ENCODE measurements at regions not wholly inside any gene's neighbourhood (a gene's known extent, or its start where the extent isn't known, plus 50 kb on each side); places are given as distances from the start of the nearest gene placed in this dataset.

- no peak overlapping the region for H3K27ac Mint-ChIP-seq
- peaks cover 39% of the 10 kb centered on the region for H3K4me1 Mint-ChIP-seq
- H3K9me3 Mint-ChIP-seq = no peaks in the 10 kb centered on the region
- no peak overlapping the region for H3K4me3 Mint-ChIP-seq
- no peak for DNase-seq
- H3K27me3 Mint-ChIP-seq (ENCODE audit: low read depth, poor library complexity) = peaks cover 2% of the 10 kb centered on the region
- TF ChIP-seq, protein P1, sequence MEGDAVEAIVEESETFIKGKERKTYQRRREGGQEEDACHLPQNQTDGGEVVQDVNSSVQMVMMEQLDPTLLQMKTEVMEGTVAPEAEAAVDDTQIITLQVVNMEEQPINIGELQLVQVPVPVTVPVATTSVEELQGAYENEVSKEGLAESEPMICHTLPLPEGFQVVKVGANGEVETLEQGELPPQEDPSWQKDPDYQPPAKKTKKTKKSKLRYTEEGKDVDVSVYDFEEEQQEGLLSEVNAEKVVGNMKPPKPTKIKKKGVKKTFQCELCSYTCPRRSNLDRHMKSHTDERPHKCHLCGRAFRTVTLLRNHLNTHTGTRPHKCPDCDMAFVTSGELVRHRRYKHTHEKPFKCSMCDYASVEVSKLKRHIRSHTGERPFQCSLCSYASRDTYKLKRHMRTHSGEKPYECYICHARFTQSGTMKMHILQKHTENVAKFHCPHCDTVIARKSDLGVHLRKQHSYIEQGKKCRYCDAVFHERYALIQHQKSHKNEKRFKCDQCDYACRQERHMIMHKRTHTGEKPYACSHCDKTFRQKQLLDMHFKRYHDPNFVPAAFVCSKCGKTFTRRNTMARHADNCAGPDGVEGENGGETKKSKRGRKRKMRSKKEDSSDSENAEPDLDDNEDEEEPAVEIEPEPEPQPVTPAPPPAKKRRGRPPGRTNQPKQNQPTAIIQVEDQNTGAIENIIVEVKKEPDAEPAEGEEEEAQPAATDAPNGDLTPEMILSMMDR (IDR thresholded peaks at IDR 0.05) = no peak
- peaks cover 40% of the 10 kb centered on the region for H3K36me3 Mint-ChIP-seq (ENCODE audit: low read depth)
Observed at GRCh38 chr9:110143950-110144545, 63.9 kb downstream of the C9orf152 start.

DNA sequence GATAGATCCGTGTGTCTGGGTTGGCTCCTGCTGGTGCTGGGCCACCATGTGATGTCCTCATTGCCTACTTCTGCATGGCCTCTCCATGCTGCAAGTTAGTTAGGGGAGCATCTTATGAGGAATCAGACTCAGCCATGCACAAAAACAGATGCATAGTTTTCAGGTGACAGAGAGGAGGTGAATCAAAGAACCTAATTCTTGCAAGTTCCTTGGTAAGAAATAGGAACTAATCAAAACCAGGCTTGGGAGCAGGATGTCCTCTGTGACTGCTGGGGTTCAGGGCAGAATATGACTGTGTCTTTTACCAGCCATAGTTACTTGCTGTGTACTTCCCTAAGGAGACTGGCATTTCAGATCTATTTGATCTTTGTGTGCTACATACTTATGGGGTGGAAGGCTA is 61.6 kb downstream of the C9orf152 start:
- DNase-seq = no peak
- H3K4me1 Mint-ChIP-seq = peaks cover 44% of the 10 kb centered on the region
- no peak overlapping the region for H3K4me3 Mint-ChIP-seq
- TF ChIP-seq, protein P1 (IDR thresholded peaks at IDR 0.05) = no peak
- H3K9me3 Mint-ChIP-seq = peaks cover 15% of the 10 kb centered on the region
- no peaks in the 10 kb centered on the region for H3K27me3 Mint-ChIP-seq (ENCODE audit: low read depth, poor library complexity)
- H3K27ac Mint-ChIP-seq = no peak overlapping the region
- H3K36me3 Mint-ChIP-seq (ENCODE audit: low read depth) = peaks cover 40% of the 10 kb centered on the region

- Mint-ChIP-seq H3K4me1 (peaks cover 35% of the 10 kb centered on the region), H3K27me3 (ENCODE audit: low read depth, poor library complexity) (no peaks in the 10 kb centered on the region), H3K36me3 (ENCODE audit: low read depth) (peaks cover 39% of the 10 kb centered on the region), H3K4me3 (no peak overlapping the region), H3K27ac (no peak overlapping the region), H3K9me3 (peaks cover 15% of the 10 kb centered on the region)
- DNase-seq = no peak
- TF ChIP-seq, protein P1 (IDR thresholded peaks at IDR 0.05) = no peak
Observed at GRCh38 chr9:110148384-110148783, 59.6 kb downstream of the C9orf152 start.

DNA sequence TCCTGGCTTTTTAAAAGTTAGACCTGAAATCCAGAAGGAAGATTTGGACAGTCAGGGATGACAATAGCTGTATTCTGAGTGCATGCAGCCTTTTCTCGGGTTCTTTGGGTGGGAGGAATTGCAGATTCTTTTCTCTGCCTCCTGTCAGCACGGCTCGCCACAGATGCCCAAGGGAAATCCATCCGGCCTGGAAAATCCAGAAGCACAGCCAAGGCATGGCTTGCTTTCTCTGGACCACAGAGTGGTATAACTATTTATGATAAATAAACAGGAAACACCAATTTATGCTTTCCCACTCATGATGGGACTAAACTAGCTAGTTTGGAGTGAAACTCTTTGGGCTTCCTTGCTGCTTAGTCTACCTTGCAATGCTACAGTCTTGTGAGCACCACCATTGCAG is 59.1 kb downstream of the C9orf152 start:
- Mint-ChIP-seq H3K27me3 (ENCODE audit: low read depth, poor library complexity) (no peaks in the 10 kb centered on the region), H3K4me3 (no peak overlapping the region), H3K27ac (no peak overlapping the region), H3K9me3 (peaks cover 15% of the 10 kb centered on the region), H3K4me1 (peaks cover 30% of the 10 kb centered on the region), H3K36me3 (ENCODE audit: low read depth) (peaks cover 39% of the 10 kb centered on the region)
- TF ChIP-seq, protein P1 (IDR thresholded peaks at IDR 0.05) = no peak
- DNase-seq = no peak
